GM18868 (cell line): ENCODE measurements at regions not wholly inside any gene's neighbourhood (a gene's known extent, or its start where the extent isn't known, plus 50 kb on each side); places are given as distances from the start of the nearest gene placed in this dataset.

Experiments used
- ATAC-seq: cut with Tn5 transposase; IDR thresholded peaks from one replicate; pipeline ENCODE4 v1.9.1; 2021; ENCODE audit warnings: mild to moderate bottlenecking, moderate library complexity; ENCODE audit not compliant: unreplicated experiment

- no peak for ATAC-seq
These were observed 274.8 kb downstream of the SS18 start for GRCh38 chr18:25815659-25816058.

- ATAC-seq, result peak; percentile 70
These were observed 275.5 kb downstream of the SS18 start for GRCh38 chr18:25814841-25815458.

- ATAC-seq, result no peak
These were observed 277.3 kb downstream of the SS18 start for GRCh38 chr18:25813110-25813509.

GRCh38 chr18:25810736-25811135, 279.7 kb downstream of the SS18 start:
- no peak for ATAC-seq

- ATAC-seq, result no peak
These were observed 284.5 kb downstream of the SS18 start for GRCh38 chr18:25805939-25806338.

- ATAC-seq, result no peak
These were observed 285.1 kb downstream of the SS18 start for GRCh38 chr18:25805323-25805722.

- ATAC-seq, result no peak
These were observed 291.2 kb downstream of the SS18 start for GRCh38 chr18:25799231-25799630.

GRCh38 chr18:25798046-25798445, 292.4 kb downstream of the SS18 start:
- ATAC-seq, result no peak

- no peak for ATAC-seq
These were observed 295.2 kb downstream of the SS18 start for GRCh38 chr18:25795213-25795612.

GRCh38 chr18:25787276-25787675, 303.1 kb downstream of the SS18 start:
- ATAC-seq, result no peak

GRCh38 chr18:25786758-25787157, 303.7 kb downstream of the SS18 start:
- no peak for ATAC-seq

- ATAC-seq, result no peak
These were observed 310.3 kb downstream of the SS18 start for GRCh38 chr18:25780105-25780504.

GRCh38 chr18:25771796-25772195, 318.6 kb downstream of the SS18 start:
- no peak for ATAC-seq

- ATAC-seq, result no peak
These were observed 325.6 kb downstream of the SS18 start for GRCh38 chr18:25764777-25765176.

GRCh38 chr18:25759111-25759510, 331.3 kb downstream of the SS18 start:
- no peak for ATAC-seq

GRCh38 chr18:25743646-25744151, 346.7 kb downstream of the SS18 start:
- no peak for ATAC-seq

- no peak for ATAC-seq
These were observed 351.0 kb downstream of the SS18 start for GRCh38 chr18:25739376-25739775.

GRCh38 chr18:25737710-25738311, 352.6 kb downstream of the SS18 start:
- ATAC-seq, result no peak

- no peak for ATAC-seq
These were observed 353.9 kb downstream of the SS18 start for GRCh38 chr18:25736516-25736915.

GRCh38 chr18:25735459-25735858, 355.0 kb downstream of the SS18 start:
- no peak for ATAC-seq

- no peak for ATAC-seq
These were observed 356.1 kb downstream of the SS18 start for GRCh38 chr18:25734336-25734735.

GRCh38 chr18:25732862-25733261, 357.6 kb downstream of the SS18 start:
- no peak for ATAC-seq

GRCh38 chr18:25729072-25729471, 361.3 kb downstream of the SS18 start:
- no peak for ATAC-seq
